ENCODE measurements at regions not wholly inside any gene's neighbourhood (a gene's known extent, or its start where the extent isn't known, plus 50 kb on each side); places are given as distances from the start of the nearest gene placed in this dataset.

GRCh38 chr3:162072656-162073164, 576.1 kb downstream of the OTOL1 start:
- no peaks in the 10 kb centered on the region for H3K4me1 ChIP-seq (ENCODE audit: control insufficient read depth in 2 of 2, insufficient read depth in 2 of 2, low read length in 2 of 2)
- WGBS: 68% methylated on average over 2 of the region's 2 CpGs
- H3K36me3 ChIP-seq (ENCODE audit: control insufficient read depth in 2 of 2, insufficient read depth in 2 of 2, low read length in 1 of 2): no peaks in the 10 kb centered on the region
- H3K27me3 ChIP-seq (ENCODE audit: control insufficient read depth in 2 of 2, insufficient read depth in 1 of 2, low read length in 1 of 2): no peaks in the 10 kb centered on the region
- no peak for DNase-seq (ENCODE audit: low read depth in 6 of 9, low spot score in 9 of 9)
- H3K9me3 ChIP-seq (ENCODE audit: control insufficient read depth in 2 of 2, insufficient read depth in 1 of 2, low read length in 1 of 2): no peaks in the 10 kb centered on the region
- no peak overlapping the region for H3K27ac ChIP-seq (ENCODE audit: low read depth in 1 of 2, low read length in 1 of 2)
- no peak overlapping the region for H3K4me3 ChIP-seq (ENCODE audit: low read length in 2 of 2)

GRCh38 chr3:162073422-162073975, 576.9 kb downstream of the OTOL1 start:
- no peak overlapping the region for H3K4me3 ChIP-seq (ENCODE audit: low read length in 2 of 2)
- no peak overlapping the region for H3K27ac ChIP-seq (ENCODE audit: low read depth in 1 of 2, low read length in 1 of 2)
- H3K9me3 ChIP-seq (ENCODE audit: control insufficient read depth in 2 of 2, insufficient read depth in 1 of 2, low read length in 1 of 2): no peaks in the 10 kb centered on the region
- WGBS: 85% methylated on average over 4 of the region's 4 CpGs
- no peak for DNase-seq (ENCODE audit: low read depth in 6 of 9, low spot score in 9 of 9)
- no peaks in the 10 kb centered on the region for H3K4me1 ChIP-seq (ENCODE audit: control insufficient read depth in 2 of 2, insufficient read depth in 2 of 2, low read length in 2 of 2)
- H3K36me3 ChIP-seq (ENCODE audit: control insufficient read depth in 2 of 2, insufficient read depth in 2 of 2, low read length in 1 of 2): no peaks in the 10 kb centered on the region
- no peaks in the 10 kb centered on the region for H3K27me3 ChIP-seq (ENCODE audit: control insufficient read depth in 2 of 2, insufficient read depth in 1 of 2, low read length in 1 of 2)

GRCh38 chr3:162077108-162077507, 580.5 kb downstream of the OTOL1 start:
- Histone ChIP-seq H3K9me3 (ENCODE audit: control insufficient read depth in 2 of 2, insufficient read depth in 1 of 2, low read length in 1 of 2) (no peaks in the 10 kb centered on the region), H3K36me3 (ENCODE audit: control insufficient read depth in 2 of 2, insufficient read depth in 2 of 2, low read length in 1 of 2) (no peaks in the 10 kb centered on the region), H3K4me3 (ENCODE audit: low read length in 2 of 2) (no peak overlapping the region), H3K27ac (ENCODE audit: low read depth in 1 of 2, low read length in 1 of 2) (no peak overlapping the region), H3K27me3 (ENCODE audit: control insufficient read depth in 2 of 2, insufficient read depth in 1 of 2, low read length in 1 of 2) (no peaks in the 10 kb centered on the region), H3K4me1 (ENCODE audit: control insufficient read depth in 2 of 2, insufficient read depth in 2 of 2, low read length in 2 of 2) (no peaks in the 10 kb centered on the region)
- DNase-seq (ENCODE audit: low read depth in 6 of 9, low spot score in 9 of 9): no peak
- WGBS: 94% methylated on average over 3 of the region's 3 CpGs

GRCh38 chr3:162082516-162082915, 585.9 kb downstream of the OTOL1 start:
- no peaks in the 10 kb centered on the region for H3K9me3 ChIP-seq (ENCODE audit: control insufficient read depth in 2 of 2, insufficient read depth in 1 of 2, low read length in 1 of 2)
- 91% methylated on average over 5 of the region's 5 CpGs for WGBS
- H3K4me1 ChIP-seq (ENCODE audit: control insufficient read depth in 2 of 2, insufficient read depth in 2 of 2, low read length in 2 of 2): no peaks in the 10 kb centered on the region
- H3K27me3 ChIP-seq (ENCODE audit: control insufficient read depth in 2 of 2, insufficient read depth in 1 of 2, low read length in 1 of 2): no peaks in the 10 kb centered on the region
- no peaks in the 10 kb centered on the region for H3K36me3 ChIP-seq (ENCODE audit: control insufficient read depth in 2 of 2, insufficient read depth in 2 of 2, low read length in 1 of 2)
- no peak overlapping the region for H3K4me3 ChIP-seq (ENCODE audit: low read length in 2 of 2)
- no peak overlapping the region for H3K27ac ChIP-seq (ENCODE audit: low read depth in 1 of 2, low read length in 1 of 2)
- no peak for DNase-seq (ENCODE audit: low read depth in 6 of 9, low spot score in 9 of 9)

- Histone ChIP-seq H3K36me3 (ENCODE audit: control insufficient read depth in 2 of 2, insufficient read depth in 2 of 2, low read length in 1 of 2) (no peaks in the 10 kb centered on the region), H3K4me1 (ENCODE audit: control insufficient read depth in 2 of 2, insufficient read depth in 2 of 2, low read length in 2 of 2) (no peaks in the 10 kb centered on the region), H3K27me3 (ENCODE audit: control insufficient read depth in 2 of 2, insufficient read depth in 1 of 2, low read length in 1 of 2) (no peaks in the 10 kb centered on the region), H3K9me3 (ENCODE audit: control insufficient read depth in 2 of 2, insufficient read depth in 1 of 2, low read length in 1 of 2) (no peaks in the 10 kb centered on the region), H3K27ac (ENCODE audit: low read depth in 1 of 2, low read length in 1 of 2) (no peak overlapping the region), H3K4me3 (ENCODE audit: low read length in 2 of 2) (no peak overlapping the region)
- no peak for DNase-seq (ENCODE audit: low read depth in 6 of 9, low spot score in 9 of 9)
- 77% methylated on average over 3 of the region's 3 CpGs for WGBS
Measured at GRCh38 chr3:162087361-162087760, 590.8 kb downstream of the OTOL1 start.

GRCh38 chr3:162092751-162093150, 596.1 kb downstream of the OTOL1 start:
- H3K36me3 ChIP-seq (ENCODE audit: control insufficient read depth in 2 of 2, insufficient read depth in 2 of 2, low read length in 1 of 2): no peaks in the 10 kb centered on the region
- H3K4me1 ChIP-seq (ENCODE audit: control insufficient read depth in 2 of 2, insufficient read depth in 2 of 2, low read length in 2 of 2): no peaks in the 10 kb centered on the region
- H3K27ac ChIP-seq (ENCODE audit: low read depth in 1 of 2, low read length in 1 of 2): no peak overlapping the region
- H3K9me3 ChIP-seq (ENCODE audit: control insufficient read depth in 2 of 2, insufficient read depth in 1 of 2, low read length in 1 of 2): no peaks in the 10 kb centered on the region
- 36% methylated on average over 3 of the region's 3 CpGs for WGBS
- no peak overlapping the region for H3K4me3 ChIP-seq (ENCODE audit: low read length in 2 of 2)
- H3K27me3 ChIP-seq (ENCODE audit: control insufficient read depth in 2 of 2, insufficient read depth in 1 of 2, low read length in 1 of 2): no peaks in the 10 kb centered on the region
- no peak for DNase-seq (ENCODE audit: low read depth in 6 of 9, low spot score in 9 of 9)

- Histone ChIP-seq H3K36me3 (ENCODE audit: control insufficient read depth in 2 of 2, insufficient read depth in 2 of 2, low read length in 1 of 2) (no peaks in the 10 kb centered on the region), H3K4me3 (ENCODE audit: low read length in 2 of 2) (no peak overlapping the region), H3K27ac (ENCODE audit: low read depth in 1 of 2, low read length in 1 of 2) (no peak overlapping the region), H3K4me1 (ENCODE audit: control insufficient read depth in 2 of 2, insufficient read depth in 2 of 2, low read length in 2 of 2) (no peaks in the 10 kb centered on the region), H3K9me3 (ENCODE audit: control insufficient read depth in 2 of 2, insufficient read depth in 1 of 2, low read length in 1 of 2) (no peaks in the 10 kb centered on the region), H3K27me3 (ENCODE audit: control insufficient read depth in 2 of 2, insufficient read depth in 1 of 2, low read length in 1 of 2) (no peaks in the 10 kb centered on the region)
- DNase-seq (ENCODE audit: low read depth in 6 of 9, low spot score in 9 of 9): no peak
- 77% methylated on average over 3 of the region's 3 CpGs for WGBS
Measured at GRCh38 chr3:162094301-162094700, 597.7 kb downstream of the OTOL1 start.

- H3K36me3 ChIP-seq (ENCODE audit: control insufficient read depth in 2 of 2, insufficient read depth in 2 of 2, low read length in 1 of 2): no peaks in the 10 kb centered on the region
Measured at GRCh38 chr3:162096874-162097273, 600.3 kb downstream of the OTOL1 start.

GRCh38 chr3:162103808-162104207, 607.2 kb downstream of the OTOL1 start:
- H3K27me3 ChIP-seq (ENCODE audit: control insufficient read depth in 2 of 2, insufficient read depth in 1 of 2, low read length in 1 of 2): no peaks in the 10 kb centered on the region
- 67% methylated on average over 1 of the region's 1 CpG for WGBS
- H3K27ac ChIP-seq (ENCODE audit: low read depth in 1 of 2, low read length in 1 of 2): no peak overlapping the region
- no peak overlapping the region for H3K4me3 ChIP-seq (ENCODE audit: low read length in 2 of 2)
- H3K36me3 ChIP-seq (ENCODE audit: control insufficient read depth in 2 of 2, insufficient read depth in 2 of 2, low read length in 1 of 2): no peaks in the 10 kb centered on the region
- no peak for DNase-seq (ENCODE audit: low read depth in 6 of 9, low spot score in 9 of 9)
- H3K4me1 ChIP-seq (ENCODE audit: control insufficient read depth in 2 of 2, insufficient read depth in 2 of 2, low read length in 2 of 2): no peaks in the 10 kb centered on the region
- no peaks in the 10 kb centered on the region for H3K9me3 ChIP-seq (ENCODE audit: control insufficient read depth in 2 of 2, insufficient read depth in 1 of 2, low read length in 1 of 2)

More at GRCh38 chr3:162096874-162097273, 600.3 kb downstream of the OTOL1 start:
- no peaks in the 10 kb centered on the region for H3K9me3 ChIP-seq (ENCODE audit: control insufficient read depth in 2 of 2, insufficient read depth in 1 of 2, low read length in 1 of 2)
- no peak overlapping the region for H3K4me3 ChIP-seq (ENCODE audit: low read length in 2 of 2)
- no peak overlapping the region for H3K27ac ChIP-seq (ENCODE audit: low read depth in 1 of 2, low read length in 1 of 2)
- DNase-seq (ENCODE audit: low read depth in 6 of 9, low spot score in 9 of 9): no peak
- no peaks in the 10 kb centered on the region for H3K4me1 ChIP-seq (ENCODE audit: control insufficient read depth in 2 of 2, insufficient read depth in 2 of 2, low read length in 2 of 2)
- 25% methylated on average over 2 of the region's 2 CpGs for WGBS
- no peaks in the 10 kb centered on the region for H3K27me3 ChIP-seq (ENCODE audit: control insufficient read depth in 2 of 2, insufficient read depth in 1 of 2, low read length in 1 of 2)
